AG04449 (cell line): ENCODE measurements at regions not wholly inside any gene's neighbourhood (a gene's known extent, or its start where the extent isn't known, plus 50 kb on each side); places are given as distances from the start of the nearest gene placed in this dataset.

ENCODE experiments used
- CTCF ChIA-PET: fragments of 350-600 bp; formaldehyde crosslinking; extraction: SDS; loops from one replicate; lab custom pipeline; 2021; ENCODE audit warnings: antibody characterized with exemption; lab: Yijun Ruan, JAX
- POLR2A ChIA-PET: fragments of 400-600, 350-600 bp; formaldehyde crosslinking; extraction: SDS; loops from one replicate; lab custom pipeline; 2020; ENCODE audit warnings: antibody characterized with exemption, inconsistent platforms; lab: Yijun Ruan, JAX
- DNase-seq: peaks from one replicate; pipeline ENCODE4 v3.0.0-alpha.2; 2010; ENCODE audit warnings: low read depth, low spot score
- H3K4me3 ChIP-seq: 2 replicates; pipeline ENCODE4 v1.5.1; 2011; ENCODE audit warnings: low read depth, mild to moderate bottlenecking, control low read depth, low read length
- TF ChIP-seq, protein P1 (sequence below): IDR thresholded peaks from one replicate; pipeline ENCODE4 v1.5.1; 2011; ENCODE audit warnings: mild to moderate bottlenecking, moderate library complexity, low read length, control low read depth, inconsistent platforms; ENCODE audit not compliant: insufficient read depth; ENCODE audit errors: missing control alignments

DNA sequence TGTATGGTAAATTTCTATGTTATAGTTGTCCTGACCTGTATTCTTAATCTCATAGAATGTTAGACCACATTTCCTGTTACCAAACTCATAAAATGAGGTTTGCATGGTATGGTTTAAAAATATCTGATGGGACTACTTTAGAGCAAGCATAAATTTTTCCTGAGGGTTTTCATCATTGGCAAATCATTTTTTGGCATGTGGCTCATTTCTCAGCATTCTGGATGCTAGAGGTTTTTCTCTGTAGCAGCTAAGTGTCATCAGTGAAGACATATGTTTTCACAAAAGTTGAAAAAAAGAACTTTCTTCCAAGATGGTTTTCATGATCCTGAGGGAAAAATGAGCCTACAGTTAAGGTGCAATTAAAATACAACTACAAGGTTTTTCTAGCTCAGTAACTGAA lies 503.5 kb upstream of the FAM47C start:
- TF ChIP-seq, protein P1, sequence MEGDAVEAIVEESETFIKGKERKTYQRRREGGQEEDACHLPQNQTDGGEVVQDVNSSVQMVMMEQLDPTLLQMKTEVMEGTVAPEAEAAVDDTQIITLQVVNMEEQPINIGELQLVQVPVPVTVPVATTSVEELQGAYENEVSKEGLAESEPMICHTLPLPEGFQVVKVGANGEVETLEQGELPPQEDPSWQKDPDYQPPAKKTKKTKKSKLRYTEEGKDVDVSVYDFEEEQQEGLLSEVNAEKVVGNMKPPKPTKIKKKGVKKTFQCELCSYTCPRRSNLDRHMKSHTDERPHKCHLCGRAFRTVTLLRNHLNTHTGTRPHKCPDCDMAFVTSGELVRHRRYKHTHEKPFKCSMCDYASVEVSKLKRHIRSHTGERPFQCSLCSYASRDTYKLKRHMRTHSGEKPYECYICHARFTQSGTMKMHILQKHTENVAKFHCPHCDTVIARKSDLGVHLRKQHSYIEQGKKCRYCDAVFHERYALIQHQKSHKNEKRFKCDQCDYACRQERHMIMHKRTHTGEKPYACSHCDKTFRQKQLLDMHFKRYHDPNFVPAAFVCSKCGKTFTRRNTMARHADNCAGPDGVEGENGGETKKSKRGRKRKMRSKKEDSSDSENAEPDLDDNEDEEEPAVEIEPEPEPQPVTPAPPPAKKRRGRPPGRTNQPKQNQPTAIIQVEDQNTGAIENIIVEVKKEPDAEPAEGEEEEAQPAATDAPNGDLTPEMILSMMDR: no peak
- H3K4me3 ChIP-seq: no peak overlapping the region
- ChIA-PET CTCF (no interaction called here), POLR2A (no interaction called here)
- DNase-seq: no peak

DNA sequence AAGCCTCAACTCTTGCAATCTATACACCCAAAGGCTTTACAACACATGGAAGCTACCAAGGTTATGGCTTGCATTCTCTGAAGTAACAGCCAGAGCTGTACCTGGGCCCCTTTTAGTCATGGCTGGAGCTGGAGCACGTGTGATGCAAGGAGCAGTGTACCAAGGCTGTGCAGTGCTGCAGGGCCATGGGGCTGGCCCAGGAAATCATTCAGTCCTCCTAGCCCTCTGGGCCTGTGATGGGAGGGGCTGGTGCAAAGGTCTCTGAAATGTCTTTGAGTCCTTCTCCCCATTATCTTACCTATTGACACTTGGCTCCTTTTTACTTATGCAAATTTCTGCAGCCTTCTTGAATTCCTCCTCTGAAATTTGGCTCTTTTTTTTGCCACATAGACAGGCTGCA lies 500.1 kb upstream of the FAM47C start:
- ChIA-PET POLR2A (no interaction called here), CTCF (no interaction called here)
- no peak for DNase-seq

DNA sequence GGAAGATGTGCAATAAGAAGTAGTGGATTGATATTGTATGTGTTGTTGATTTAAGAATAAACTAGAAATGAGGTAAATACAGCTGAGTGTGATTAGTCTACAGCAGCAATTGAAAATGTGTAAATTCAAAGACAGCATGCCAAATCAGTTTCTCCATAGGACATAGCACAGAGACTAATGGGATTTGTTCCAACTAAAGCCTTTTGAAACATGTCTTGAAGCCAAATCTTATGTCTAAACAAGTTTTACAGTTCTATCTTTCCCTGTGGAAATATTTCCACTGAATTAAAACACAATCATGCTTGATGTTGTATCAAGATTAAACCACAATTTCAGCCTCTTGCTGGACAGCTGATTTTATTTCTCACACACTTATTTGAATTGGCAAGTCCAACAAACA lies 497.4 kb upstream of the FAM47C start:
- TF ChIP-seq, protein P1: no peak
- POLR2A ChIA-PET: no interaction called here
- CTCF ChIA-PET: no interaction called here

More for the DNA sequence above, 500.1 kb upstream of the FAM47C start:
- TF ChIP-seq, protein P1: no peak
- H3K4me3 ChIP-seq: no peak overlapping the region

DNA sequence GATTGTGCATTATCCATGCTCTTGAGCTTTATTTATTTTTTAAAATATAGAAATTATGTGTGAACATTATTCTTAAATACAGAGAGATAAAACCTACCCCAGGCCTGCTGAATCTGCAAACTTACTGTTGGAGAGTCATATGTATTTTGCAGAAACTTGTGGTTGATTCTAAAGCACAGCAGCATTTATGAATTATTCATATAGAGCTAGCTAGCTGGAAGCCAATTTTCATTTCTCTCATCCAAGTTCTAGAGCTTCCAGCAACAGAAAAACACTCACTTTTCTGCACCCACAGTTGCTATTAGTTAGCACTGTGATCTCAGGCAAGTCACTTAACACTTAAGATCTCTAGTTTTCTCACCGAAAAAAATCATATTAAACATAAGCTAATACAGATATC lies 479.5 kb upstream of the FAM47C start:
- ChIA-PET CTCF (no interaction called here), POLR2A (no interaction called here)
- no peak overlapping the region for H3K4me3 ChIP-seq
- TF ChIP-seq, protein P1: no peak
- DNase-seq: no peak

More for the DNA sequence above, 497.4 kb upstream of the FAM47C start:
- no peak for DNase-seq
- H3K4me3 ChIP-seq: no peak overlapping the region

DNA sequence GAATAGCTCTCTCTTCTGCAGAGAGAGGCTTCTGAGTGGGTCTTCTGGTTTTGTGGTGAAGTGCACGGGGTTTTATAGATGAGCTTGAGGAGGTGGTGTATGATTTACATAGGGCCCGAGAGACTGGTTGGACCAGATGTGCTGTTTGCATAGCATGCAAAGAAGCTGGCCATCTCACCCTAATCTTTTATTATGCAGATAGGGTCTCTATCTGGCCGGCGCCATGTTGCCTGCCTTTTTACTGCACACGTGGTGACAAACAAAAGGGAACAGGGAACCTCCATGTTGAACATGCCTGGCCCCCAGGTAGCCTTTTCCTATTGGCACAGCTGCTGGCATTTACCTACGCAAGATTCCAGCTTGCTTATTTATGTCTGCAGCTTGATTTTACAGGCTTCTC lies 473.3 kb upstream of the FAM47C start:
- DNase-seq: no peak
- H3K4me3 ChIP-seq: no peak overlapping the region
- CTCF ChIA-PET: no interaction called here
- POLR2A ChIA-PET: no interaction called here
- TF ChIP-seq, protein P1: no peak

DNA sequence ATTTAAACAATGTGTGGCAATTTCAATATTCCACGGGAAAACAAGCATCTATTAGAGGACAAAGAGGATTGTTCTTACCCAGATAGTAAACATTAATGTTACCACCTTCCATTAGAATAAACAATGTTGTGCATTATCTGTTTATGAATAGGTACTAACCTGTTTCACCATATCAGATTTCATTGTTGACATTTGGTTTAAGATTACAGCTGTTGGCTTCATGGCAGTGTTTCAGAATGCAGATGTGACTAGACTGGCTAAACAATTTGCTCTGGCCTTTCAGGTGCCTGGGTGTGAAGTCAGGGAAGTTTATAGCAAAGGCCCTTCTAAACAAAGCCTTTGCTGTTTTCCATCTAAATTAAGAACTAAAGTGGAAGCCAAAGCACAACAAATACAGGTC lies 464.7 kb upstream of the FAM47C start:
- ChIA-PET POLR2A (no interaction called here), CTCF (no interaction called here)
- TF ChIP-seq, protein P1: no peak
- DNase-seq: no peak
- no peak overlapping the region for H3K4me3 ChIP-seq
